NCI-H2107 treated with DMSO at 0.1 percent for 48 hours (cell line): ENCODE measurements at regions not wholly inside any gene's neighbourhood (a gene's known extent, or its start where the extent isn't known, plus 50 kb on each side); places are given as distances from the start of the nearest gene placed in this dataset.
"Not testable (repeated sequence)": the region's sequence is repeated elsewhere in the genome, so short reads cannot be mapped to it uniquely, and the experiment has no call there.

Experiments used
- DNase-seq: peaks from one replicate; lab custom pipeline; 2025; ENCODE audit not compliant: unreplicated experiment; lab: John Stamatoyannopoulos, UW

GRCh38 chr18:56444201-56444600 lies 194.2 kb downstream of the TXNL1 start:
- DNase-seq: no peak

- DNase-seq: no peak
Observed at GRCh38 chr18:56443166-56443907, 195.1 kb downstream of the TXNL1 start.

GRCh38 chr18:56438480-56438879 lies 199.9 kb downstream of the TXNL1 start:
- not testable (repeated sequence) for DNase-seq

DNA sequence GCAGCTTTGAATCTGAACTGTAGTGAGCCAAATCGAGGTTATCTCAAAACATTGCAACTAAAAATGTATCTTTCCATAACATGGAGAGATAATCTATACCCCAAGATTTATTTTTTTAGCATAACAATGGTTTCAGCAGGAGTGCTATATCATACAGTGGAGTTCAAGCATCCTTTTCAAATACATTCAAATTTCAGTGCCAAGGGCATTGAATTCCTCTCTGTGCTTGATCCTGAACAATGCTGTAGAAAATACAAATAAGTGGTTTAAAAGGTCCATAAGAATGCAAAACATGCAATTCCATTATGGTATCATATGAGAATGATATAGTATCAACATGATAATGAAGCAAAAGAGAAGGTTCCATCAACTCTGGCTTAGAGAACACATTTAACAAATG lies 201.7 kb downstream of the TXNL1 start:
- DNase-seq: no peak

DNA sequence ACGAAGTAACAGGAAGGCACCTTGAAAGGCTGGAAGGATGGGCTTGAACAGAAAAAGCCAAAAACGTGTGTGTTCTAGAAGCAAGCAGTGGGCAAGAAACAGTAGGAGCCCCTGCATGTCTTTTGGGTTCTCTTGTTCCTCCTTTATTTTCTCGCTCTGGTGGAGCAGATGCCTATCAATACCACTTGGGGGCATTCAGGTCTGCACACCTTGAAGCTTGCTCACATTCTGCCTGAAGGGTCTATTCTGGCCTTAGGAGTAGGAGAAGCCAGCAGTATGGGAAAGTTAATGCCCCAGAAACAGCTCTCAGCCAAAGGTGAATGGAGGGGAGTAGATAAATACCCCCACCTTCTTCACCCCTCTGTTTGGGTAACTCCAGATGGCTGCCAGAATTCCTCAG lies 204.5 kb downstream of the TXNL1 start:
- DNase-seq: no peak

GRCh38 chr18:56431551-56431950 lies 206.8 kb downstream of the TXNL1 start:
- no peak for DNase-seq

DNA sequence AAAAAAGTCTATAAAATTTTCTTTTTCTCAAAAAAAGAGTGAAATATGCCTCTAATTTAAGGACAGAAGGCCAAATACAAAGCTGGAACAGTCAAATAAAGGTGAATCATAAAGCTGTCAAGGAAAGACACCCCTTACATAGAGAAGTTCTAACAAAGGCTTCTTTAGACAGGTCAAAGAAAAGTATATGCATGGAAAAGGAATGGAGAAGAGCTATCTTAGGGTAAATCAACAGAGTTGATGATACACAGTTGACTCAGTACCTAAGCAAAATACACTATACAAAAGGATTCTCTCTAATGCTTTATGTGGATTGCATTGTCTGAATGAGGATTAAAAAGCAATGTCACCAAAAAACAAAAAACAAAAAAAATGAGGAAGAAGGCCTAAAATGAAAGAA lies 214.8 kb downstream of the TXNL1 start:
- DNase-seq: no peak

GRCh38 chr18:56421647-56422046 lies 216.7 kb downstream of the TXNL1 start:
- DNase-seq: no peak

DNA sequence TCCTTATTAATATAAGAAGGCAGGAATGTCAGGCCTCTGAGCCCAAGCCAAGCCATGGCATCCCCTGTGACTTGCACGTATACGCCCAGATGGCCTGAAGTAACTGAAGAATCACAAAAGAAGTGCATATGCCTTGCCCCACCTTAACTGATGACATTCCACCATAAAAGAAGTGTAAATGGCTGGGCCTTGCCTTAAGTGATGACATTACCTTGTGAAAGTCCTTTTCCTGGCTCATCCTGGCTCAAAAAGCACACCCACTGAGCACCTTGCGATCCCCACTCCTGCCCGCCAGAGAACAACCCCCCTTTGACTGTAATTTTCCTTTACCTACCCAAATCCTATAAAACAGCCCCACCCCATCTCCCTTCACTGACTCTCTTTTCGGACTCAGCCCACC lies 217.5 kb downstream of the TXNL1 start:
- DNase-seq: not testable (repeated sequence)

GRCh38 chr18:56414357-56414756 lies 224.0 kb downstream of the TXNL1 start:
- DNase-seq: no peak

DNA sequence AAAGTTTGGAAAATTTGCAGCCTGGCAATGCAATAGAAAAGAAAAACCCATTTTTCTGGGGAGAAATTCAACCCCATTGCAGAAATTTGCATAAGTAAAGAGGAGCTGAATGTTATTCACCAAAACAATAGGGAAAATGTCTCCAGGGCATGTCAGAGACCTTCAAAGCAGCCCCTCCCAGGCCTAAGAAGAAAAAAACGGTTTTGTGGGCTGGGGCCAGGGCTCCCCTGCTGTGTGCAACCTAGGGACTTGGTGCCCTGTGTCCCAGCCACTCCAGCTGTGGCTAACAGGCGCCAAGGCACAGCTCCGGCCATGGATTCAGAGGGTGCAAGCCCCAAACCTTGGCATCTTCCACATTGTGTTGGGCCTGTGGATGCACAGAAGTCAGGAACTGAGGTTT lies 224.5 kb downstream of the TXNL1 start:
- no peak for DNase-seq

- no peak for DNase-seq
Observed at GRCh38 chr18:56412951-56413350, 225.4 kb downstream of the TXNL1 start.

DNA sequence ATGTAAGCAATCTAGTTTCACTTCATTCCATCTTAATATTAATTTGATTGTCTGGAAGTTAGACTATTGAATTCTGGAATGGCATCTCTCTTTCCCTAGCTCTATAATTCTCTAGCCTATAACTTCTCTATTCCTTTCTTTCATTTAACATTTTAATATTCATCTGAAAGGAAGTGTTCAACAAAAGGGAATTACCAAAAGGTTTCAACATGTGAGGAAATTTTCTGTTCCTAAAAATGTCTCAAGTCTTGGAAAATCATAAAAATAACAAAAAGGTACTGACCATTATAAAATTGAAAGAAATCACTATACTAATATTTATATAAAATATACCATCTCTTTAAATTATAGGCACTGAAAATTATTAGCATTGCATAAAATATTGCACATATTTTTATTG lies 228.7 kb downstream of the TXNL1 start:
- DNase-seq: no peak

DNA sequence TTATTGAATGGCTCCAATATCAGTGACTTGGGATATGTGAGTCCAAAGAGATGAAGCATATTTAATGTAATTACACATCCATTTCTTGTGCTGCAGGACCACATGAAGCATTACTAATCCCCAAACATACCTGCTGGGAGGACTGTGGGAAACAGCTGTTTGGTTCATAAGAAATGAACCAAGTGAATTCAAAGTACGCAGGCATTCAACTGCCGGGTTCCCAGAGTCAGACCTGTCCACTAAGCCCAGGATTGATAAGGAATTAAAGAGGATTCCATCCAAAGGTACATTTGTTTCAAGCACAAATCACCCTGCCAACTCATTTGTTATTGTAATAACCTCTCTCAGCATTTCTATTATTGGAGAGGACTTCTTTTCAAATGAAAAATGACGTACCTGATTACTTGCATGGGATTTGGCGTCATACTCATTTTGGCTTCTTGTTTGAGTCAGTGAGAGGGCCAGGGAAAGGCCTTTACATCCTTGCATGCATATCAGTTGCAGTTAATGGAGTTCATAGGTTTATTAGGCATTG lies 230.7 kb downstream of the TXNL1 start:
- DNase-seq: no peak

- no peak for DNase-seq
Observed at GRCh38 chr18:56402872-56403516, 235.4 kb downstream of the TXNL1 start.

GRCh38 chr18:56393870-56394269 lies 244.5 kb downstream of the TXNL1 start:
- DNase-seq: no peak

DNA sequence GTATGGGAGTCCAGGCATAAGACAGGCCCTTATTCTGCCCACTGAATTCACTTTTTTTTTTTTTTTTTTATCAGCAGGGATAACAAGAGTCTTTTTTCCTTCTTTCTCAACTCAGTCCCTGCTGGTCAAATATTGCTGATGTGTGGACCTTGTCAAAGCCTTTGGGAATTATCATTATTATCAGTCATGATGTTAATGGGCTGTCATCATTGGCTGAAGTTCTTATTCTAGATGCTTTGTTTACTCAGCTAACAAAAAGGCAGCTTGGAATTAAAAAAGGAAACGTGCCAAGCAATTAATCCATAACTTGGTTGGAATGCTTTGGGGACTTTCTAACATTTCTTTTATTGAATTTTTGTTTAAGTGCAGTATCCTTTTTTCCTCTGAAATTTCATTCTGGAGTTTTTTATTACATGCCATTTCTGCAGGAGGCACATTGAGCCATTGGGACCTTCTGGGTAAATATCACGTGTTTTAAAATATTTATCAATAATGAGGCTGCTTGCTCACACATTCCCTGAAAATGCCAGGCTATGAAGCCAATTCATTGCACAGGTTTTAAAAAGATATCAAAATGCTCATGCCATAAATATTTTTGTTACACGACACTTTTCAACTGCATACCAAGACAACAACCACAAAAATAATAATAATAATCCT lies 246.3 kb downstream of the TXNL1 start:
- no peak for DNase-seq

- no peak for DNase-seq
Observed at GRCh38 chr18:56390626-56391025, 247.8 kb downstream of the TXNL1 start.

DNA sequence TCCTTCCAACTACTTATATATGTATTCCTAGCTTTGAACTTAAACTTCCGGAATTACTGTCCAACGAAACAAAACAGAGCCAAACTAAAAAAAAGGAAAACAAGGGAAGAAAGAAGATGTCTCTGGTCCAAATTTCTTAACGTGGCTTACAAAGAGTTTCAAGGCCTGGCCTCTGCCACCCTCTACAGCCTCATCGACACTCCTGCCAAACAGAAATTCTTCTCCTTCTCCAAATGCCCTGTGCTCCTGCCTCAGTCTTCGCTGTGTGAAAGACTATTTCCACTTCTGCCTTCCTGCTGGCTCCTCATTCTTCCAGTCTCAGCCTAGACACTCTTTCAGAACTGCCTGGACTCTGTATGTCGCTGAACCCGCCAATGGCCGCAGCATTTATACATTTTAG lies 249.2 kb downstream of the TXNL1 start:
- DNase-seq: no peak

GRCh38 chr18:56388571-56388970 lies 249.8 kb downstream of the TXNL1 start:
- DNase-seq: no peak

DNA sequence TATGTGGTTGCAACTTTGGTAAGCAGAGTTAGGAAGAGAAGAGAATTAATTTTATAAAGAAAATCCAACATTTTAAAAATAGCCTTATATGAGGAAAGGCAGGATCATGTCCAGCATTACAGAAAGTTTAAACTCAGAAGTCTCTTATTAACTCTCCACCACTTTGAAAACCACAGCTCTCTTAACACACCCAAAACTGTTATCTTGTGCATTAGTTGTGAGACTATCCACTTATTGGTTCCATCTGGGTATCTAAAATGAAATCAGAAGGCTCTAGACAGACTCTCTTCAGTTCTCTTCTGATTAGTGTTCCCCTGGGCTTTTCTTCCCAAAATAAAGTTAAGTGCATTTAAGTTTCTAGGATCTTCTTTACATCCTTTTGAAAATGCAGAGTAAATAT lies 251.5 kb downstream of the TXNL1 start:
- no peak for DNase-seq

DNA sequence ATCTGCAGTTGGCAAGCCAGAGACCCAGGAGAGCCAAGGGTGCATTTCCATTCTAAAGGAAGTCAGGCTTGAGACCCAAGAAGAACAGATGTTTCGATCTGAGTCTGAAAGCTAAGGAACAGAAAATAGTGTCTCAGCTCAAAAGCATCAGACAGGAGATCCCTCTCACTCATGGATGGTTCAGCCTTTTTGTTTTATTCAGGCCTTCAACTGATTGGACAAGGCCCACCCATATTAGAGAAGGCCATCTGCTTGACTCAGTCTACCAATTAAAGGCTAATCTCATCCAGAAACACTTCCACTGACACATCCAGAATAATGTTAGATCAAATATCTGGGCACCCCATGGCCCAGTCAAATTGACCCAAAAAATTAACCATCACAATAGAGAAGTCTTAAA lies 255.0 kb downstream of the TXNL1 start:
- DNase-seq: no peak
